GM21515 (cell line): ENCODE measurements at regions not wholly inside any gene's neighbourhood (a gene's known extent, or its start where the extent isn't known, plus 50 kb on each side); places are given as distances from the start of the nearest gene placed in this dataset.
"Not testable (repeated sequence)": the region's sequence is repeated elsewhere in the genome, so short reads cannot be mapped to it uniquely, and the experiment has no call there.

Experiments used
- ATAC-seq: cut with Tn5 transposase; IDR thresholded peaks from one replicate; pipeline ENCODE4 v1.9.1; 2021; ENCODE audit not compliant: unreplicated experiment

GRCh38 chr5:6112538-6112937 lies 265.8 kb downstream of the MED10 start:
- no peak for ATAC-seq

DNA sequence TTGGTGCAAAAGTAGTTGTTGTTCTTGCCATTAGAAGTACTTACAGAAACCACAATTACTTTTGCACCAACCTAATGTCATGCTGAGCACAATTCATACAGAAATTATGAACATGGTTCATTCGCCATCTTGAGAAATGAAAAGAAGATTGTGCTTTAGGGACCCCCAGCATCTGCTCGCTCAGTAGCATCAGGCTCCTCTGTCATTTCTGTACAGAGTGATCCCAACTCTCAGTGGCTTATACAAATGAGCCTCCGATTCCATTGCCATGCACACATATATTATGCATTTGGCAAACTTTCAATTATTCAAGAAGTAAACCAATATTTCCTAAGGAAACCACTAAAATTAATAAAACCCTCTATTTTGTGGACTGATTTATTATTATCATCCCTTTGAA lies 266.2 kb downstream of the MED10 start:
- ATAC-seq: no peak

DNA sequence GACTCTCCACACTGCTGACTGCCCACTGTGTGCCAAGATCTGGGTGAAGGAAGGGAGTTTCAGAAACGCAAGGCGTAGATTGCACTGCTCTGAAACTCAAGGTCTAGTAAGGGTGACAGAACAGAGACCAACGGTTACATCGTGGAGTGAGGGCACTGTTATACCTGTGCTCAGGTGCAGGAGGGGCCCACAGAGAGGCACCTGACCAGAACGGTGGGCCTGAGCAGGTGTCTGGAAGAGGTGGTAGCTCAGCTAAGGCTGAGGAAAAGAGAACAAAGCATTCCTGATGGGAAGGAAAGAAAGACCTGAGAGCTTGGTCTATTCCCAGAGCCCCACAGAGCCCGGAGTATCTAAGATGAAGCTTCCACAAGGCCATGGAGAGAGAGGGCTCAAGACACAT lies 267.2 kb downstream of the MED10 start:
- ATAC-seq: no peak

DNA sequence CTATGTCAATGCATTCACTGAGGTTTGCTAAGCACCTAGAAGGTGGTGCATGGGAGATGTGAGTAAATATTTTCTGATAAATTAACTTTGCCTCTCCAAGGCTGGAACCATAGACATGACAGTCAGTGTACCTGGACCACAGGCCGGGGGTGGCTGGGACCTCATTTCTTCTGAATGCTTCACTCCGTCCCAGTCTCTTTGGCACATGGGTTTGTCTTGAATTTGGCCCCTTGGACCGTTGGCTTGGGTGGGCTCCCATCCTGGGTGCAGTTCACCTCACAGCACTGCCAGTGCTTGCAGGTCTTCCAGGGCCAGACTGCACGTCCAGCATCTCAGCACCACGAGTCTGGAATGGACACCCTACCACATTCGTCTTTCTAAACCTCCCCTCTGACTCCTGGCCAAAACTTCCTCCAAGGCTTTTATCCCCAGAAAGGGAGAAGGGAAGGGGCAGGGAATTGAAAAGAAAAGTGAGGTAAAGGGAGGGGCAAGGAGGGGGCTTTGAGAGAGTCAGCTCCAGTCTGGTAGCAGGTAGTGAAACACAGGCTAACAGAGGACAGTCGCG lies 267.8 kb downstream of the MED10 start:
- no peak for ATAC-seq

DNA sequence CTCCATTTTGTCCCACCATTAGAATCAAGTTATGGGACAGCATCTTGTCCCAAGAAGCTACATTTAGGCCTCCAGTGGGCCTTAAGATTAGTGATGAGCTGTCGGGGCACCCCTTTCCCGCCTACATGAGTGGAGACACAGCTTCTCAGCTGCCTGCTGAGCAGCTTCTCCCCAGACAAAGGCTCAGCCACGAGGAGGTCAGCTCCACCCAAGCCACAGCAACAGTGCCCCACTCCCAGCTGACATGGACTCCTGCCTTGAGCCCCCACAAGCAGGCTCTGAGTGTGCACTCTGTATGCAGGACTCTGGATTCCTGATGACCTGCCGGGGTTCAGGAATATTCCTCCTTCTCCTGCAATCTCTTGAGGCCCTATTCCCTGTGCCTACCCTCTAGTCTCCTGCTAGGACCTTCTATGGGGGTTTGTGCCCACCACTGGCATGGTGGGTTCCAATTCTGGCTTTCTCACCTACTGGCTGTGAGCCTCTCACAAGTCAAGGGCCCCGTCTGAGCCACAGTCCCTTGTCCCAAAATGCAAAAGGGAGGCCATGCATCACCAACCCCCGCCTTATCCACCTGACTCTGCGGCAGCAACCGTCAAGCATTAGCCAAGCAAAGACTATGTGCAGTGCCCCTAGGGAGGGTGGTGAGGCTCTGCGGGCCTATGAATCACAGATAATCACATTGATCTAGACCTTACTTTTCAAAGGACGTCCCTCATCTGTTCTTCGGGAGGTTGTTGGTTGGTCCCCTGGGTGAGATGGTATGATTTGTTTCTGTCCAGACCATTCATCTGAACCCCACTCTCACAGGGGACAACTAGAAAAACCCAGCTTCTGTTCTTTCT lies 269.1 kb downstream of the MED10 start:
- no peak for ATAC-seq

GRCh38 chr5:6108540-6108848 lies 269.9 kb downstream of the MED10 start:
- no peak for ATAC-seq

GRCh38 chr5:6107675-6108539 lies 270.4 kb downstream of the MED10 start:
- ATAC-seq: no peak

DNA sequence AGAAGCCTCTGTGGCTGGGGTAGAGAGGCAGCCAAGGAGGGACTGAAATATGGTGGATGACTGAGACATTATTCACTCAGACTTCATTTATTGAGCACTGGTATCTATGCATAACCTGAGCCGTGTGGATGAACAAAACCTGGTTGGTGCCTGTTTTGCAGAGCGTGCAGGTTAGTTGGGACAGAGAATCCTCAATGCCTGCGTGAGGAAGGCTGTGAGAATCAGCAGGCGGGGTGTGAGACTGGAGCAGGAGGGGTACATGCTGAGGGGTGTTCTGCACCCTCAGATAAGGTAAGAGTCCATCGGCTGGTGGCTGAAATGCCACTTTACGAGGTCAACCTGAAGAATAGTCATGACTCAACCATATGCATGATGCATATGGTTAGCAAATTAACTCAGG lies 271.6 kb downstream of the MED10 start:
- ATAC-seq: no peak

GRCh38 chr5:6105320-6105719 lies 273.0 kb downstream of the MED10 start:
- no peak for ATAC-seq

DNA sequence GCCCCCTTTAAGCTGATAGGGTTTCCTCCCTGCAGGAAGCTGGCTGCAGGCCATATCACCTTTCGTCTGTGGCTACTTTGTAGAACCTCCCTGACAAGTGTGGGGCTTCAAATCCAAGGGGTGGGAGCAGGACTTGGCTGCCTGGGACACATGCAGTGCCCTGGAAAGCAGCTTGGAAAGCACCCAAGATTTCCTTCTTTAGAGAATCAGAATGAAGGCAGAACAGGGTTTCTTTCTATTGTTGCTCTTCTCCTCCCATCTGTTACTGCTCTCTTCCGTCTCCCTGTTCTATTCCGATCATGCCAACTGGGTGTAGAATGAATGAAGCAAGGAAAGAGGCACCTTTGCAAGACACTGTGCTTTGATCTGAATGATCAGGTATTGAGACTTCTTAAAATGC lies 282.2 kb downstream of the MED10 start:
- no peak for ATAC-seq

DNA sequence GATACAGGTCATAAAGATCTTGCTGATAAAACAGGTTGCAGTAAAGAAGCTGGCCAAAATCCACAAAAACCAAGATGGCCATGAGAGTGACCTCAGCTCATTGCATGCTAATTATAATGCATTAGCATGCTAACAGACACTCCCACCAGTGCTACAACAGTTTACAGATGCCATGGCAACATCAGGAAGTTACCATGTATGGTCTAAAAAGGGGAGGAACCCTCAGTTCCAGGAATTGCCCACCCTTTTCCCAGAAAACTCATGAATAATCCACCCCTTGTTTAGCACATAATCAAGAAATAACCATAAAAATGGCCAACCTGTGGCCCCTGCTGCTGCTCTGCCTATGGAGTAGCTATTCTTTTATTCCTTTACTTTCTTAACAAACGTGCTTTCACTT lies 284.2 kb downstream of the MED10 start:
- ATAC-seq: not testable (repeated sequence)

DNA sequence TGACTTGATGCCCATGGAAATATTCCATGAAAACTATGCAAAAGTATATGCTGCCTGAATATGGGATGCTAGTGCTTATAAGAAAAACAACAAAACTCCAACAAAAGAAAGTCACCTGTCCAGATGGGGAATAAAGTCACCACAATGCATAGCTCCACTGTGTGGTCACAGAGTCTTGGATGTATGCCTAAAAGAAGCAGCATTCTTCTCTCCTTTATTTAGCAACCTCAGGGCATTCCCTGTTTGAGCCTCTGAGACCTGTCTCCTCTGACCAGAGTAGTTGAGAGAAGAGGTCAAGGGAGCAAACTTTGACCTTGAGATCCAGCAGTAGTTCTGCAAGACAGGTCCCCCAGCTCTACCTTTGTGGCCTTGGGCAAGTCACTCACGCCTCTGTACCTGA lies 287.5 kb downstream of the MED10 start:
- no peak for ATAC-seq

DNA sequence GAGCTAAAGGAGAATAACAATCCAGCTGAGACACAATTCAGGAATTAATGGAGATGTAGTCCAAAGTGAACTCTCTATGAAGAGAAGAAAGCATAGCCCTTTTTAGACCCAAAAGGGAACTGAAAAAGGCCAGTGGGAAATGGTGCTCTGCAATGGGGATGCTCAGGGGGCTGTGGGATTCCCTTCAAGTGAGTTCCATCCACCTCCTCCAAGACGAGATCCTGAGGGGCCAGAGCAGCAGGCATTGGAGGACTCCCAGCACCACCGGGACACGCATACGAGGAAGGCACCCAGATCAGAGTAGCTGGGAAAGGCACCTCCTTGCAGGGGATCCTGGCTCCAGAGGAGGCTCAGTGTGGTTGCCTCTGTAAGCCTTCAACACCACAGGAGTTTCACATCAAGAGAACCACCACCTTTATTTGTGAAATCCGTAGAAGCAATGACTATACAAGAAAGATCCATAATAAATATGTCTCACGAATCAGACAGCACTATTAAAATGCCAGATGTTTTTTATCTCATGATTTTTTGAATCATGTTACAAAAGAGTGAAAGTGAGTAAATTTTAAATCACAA lies 288.2 kb downstream of the MED10 start:
- no peak for ATAC-seq

DNA sequence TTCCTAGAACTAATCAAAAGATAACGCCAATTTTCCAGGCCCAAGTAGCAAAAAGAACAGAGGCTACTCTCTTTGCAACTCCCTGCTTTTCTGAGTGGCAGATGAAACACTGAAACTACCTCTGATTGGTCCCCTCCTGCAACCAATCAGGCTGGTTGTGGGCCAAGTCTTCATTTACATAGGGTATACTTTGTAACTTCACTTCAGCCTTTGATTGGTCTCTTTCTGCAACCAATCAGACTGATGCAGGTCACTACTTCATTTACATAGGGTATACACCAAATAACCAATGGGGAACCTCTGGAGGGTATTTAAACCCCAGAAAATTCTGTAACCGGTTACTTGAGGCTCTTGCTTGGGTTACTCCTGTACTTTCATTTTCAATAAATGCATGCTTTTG lies 289.6 kb downstream of the MED10 start:
- ATAC-seq: no peak

DNA sequence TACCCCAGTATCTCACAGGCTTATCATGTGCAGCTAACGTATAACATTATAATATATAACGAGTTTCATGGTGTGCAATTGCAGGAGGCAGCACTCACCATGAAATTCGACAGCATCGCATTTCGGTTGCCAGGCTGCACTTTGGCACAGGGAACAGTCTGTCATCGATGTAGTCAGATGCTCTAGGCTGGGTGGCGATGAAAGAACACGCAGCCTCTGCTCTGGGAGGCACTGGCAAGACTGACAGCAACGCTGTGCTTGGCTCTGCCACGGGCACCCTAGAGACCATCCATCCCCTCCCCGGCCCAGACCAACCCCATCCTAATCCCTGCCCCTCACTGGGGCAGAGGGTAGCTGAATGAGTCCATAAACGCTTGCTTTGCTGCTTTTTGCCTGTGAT lies 290.8 kb downstream of the MED10 start:
- no peak for ATAC-seq

- no peak for ATAC-seq
Observed at GRCh38 chr5:6086871-6087270, 291.5 kb downstream of the MED10 start.

GRCh38 chr5:6085341-6085860 lies 292.9 kb downstream of the MED10 start:
- ATAC-seq: no peak

DNA sequence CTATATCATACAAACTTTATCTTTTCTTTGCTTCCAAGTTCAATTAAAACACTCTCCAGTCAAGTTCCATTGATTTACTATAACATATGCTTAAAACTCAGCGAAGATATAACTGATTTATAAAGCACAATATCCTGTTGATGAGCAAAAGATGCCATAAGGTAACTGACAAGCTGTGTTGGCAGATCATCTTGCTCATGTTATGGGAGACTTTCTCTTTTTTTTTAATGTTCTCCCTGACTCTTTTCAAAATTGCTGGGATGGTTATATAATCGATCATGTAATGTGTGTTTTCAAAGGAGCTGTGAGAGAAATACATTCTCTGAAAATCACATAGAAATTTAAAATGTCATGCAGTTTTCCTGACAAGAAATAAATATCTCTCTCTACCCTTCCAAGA lies 293.5 kb downstream of the MED10 start:
- no peak for ATAC-seq

- no peak for ATAC-seq
Observed at GRCh38 chr5:6084376-6084775, 294.0 kb downstream of the MED10 start.

- no peak for ATAC-seq
Observed at GRCh38 chr5:6083311-6083978, 294.9 kb downstream of the MED10 start.

- no peak for ATAC-seq
Observed at GRCh38 chr5:6082685-6083084, 295.7 kb downstream of the MED10 start.
